ENCODE measurements at regions not wholly inside any gene's neighbourhood (a gene's known extent, or its start where the extent isn't known, plus 50 kb on each side); places are given as distances from the start of the nearest gene placed in this dataset.

DNA sequence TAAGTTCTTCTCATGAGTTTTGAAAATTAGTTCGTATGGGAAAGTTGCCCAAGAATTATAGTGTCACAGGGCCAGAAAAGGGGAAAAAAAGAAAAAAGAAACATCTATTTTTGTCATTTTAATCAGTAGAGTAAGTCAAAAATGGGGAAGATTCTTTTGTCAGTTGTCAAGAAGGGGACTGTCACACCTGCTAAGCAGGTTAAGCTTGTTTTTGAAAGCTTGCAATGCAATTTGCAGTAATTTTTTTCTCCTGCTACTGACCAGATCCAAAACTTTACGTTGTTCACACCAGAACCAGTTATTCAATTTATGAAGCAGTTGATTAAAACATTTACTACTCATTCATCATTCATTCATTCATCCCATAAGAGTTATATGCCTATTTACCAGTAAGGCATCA, 171.4 kb downstream of the SOX4 start:
- Histone ChIP-seq H4K8ac (ENCODE audit: low read depth, low read length) (no peak overlapping the region), H3K14ac (ENCODE audit: low read length) (no peak overlapping the region), H3K4me2 (ENCODE audit: low read length) (no peak overlapping the region), H2BK5ac (ENCODE audit: low read depth, low read length, poor library complexity) (no peak overlapping the region), H4K12ac (ENCODE audit: low read depth, low read length) (no peak overlapping the region), H2BK120ac (ENCODE audit: insufficient read depth, low read length, poor library complexity) (no peak overlapping the region), H3K9me3 (ENCODE audit: insufficient read depth, low read depth, low read length) (peaks cover 1% of the 10 kb centered on the region), H3K4me1 (ENCODE audit: control insufficient read depth in 1 of 2, insufficient read depth in 2 of 2, low read length in 2 of 2) (peaks cover 2 to 3% of the 10 kb centered on the region in 2 experiments), H3K18ac (ENCODE audit: low read length) (no peak overlapping the region), H3K23ac (ENCODE audit: low read length) (no peak overlapping the region), H3K79me1 (ENCODE audit: low read length) (peaks cover 5% of the 10 kb centered on the region), H2BK12ac (ENCODE audit: low read length) (no peak overlapping the region), H2AK5ac (ENCODE audit: low read length) (no peak overlapping the region), H3K36me3 (ENCODE audit: control insufficient read depth in 1 of 2, insufficient read depth in 2 of 2, low read length in 2 of 2) (peaks cover 9% of the 10 kb centered on the region in 2 experiments), H2AFZ (ENCODE audit: insufficient read depth, low read length, poor library complexity) (no peak overlapping the region), H3K9ac (ENCODE audit: low read length) (no peak overlapping the region), H3K27me3 (ENCODE audit: insufficient read depth, low read length) (no peaks in the 10 kb centered on the region), H3K4me3 (ENCODE audit: low read depth, low read length) (no peak overlapping the region), H3K4ac (ENCODE audit: low read depth, low read length) (no peak overlapping the region), H3K27ac (ENCODE audit: low read depth, low read length) (peak overlapping the region; percentile 27), H4K91ac (ENCODE audit: low read depth, low read length) (no peak overlapping the region), H3K79me2 (ENCODE audit: control insufficient read depth, insufficient read depth, low read length, poor library complexity) (no peaks in the 10 kb centered on the region)
- WGBS (ENCODE audit: extremely low coverage, insufficient coverage, insufficient read length): no CpG with 5 or more reads among the region's 2 CpGs
- DNase-seq: peak; percentile 56 to 88

DNA sequence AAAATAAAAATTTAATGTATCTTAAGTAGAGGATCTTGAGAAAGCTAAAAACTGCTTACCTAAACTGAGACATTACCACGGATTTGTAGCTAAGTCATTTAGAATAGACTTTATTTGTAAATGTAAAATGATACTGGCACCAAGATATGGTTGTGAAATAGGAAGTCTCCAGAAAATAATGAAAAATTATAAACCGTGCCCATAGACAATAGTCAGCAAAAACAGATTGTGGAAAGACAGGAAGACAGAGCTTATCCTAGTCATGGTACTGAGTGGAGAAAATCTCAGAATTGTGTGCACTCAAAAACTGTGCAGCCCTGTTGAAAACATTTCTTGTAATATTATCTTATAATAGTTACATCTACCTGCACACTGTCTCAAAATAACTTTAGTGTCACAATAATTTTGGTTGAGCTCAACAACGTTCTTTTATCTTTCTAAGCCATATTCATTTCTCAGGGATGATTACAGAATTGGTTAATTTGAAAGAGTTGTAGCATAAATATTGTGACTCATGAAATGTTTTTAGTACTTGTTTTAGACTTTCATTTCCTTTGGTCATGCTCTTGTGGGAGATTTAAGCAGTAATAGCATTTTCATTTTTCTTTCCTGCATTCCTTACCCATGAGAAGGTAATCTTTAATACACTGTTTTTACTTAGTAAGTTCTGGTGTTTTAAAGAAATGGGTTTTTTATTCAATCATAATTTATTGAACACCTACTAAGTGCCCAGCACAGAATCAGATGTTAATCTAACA, 174.5 kb downstream of the SOX4 start:
- Histone ChIP-seq H2BK120ac (ENCODE audit: insufficient read depth, low read length, poor library complexity) (no peak overlapping the region), H3K9me3 (ENCODE audit: insufficient read depth, low read depth, low read length) (no peaks in the 10 kb centered on the region), H3K4ac (ENCODE audit: low read depth, low read length) (no peak overlapping the region), H3K4me3 (ENCODE audit: low read depth, low read length) (no peak overlapping the region), H3K79me1 (ENCODE audit: low read length) (peaks cover 16% of the 10 kb centered on the region), H4K12ac (ENCODE audit: low read depth, low read length) (no peak overlapping the region), H3K79me2 (ENCODE audit: control insufficient read depth, insufficient read depth, low read length, poor library complexity) (no peaks in the 10 kb centered on the region), H2AFZ (ENCODE audit: insufficient read depth, low read length, poor library complexity) (no peak overlapping the region), H2AK5ac (ENCODE audit: low read length) (no peak overlapping the region), H3K23ac (ENCODE audit: low read length) (no peak overlapping the region), H3K36me3 (ENCODE audit: control insufficient read depth in 1 of 2, insufficient read depth in 2 of 2, low read length in 2 of 2) (no peaks in the 10 kb centered on the region), H3K27me3 (ENCODE audit: insufficient read depth, low read length) (no peaks in the 10 kb centered on the region), H3K4me2 (ENCODE audit: low read length) (no peak overlapping the region), H3K9ac (ENCODE audit: low read length) (no peak overlapping the region), H2BK5ac (ENCODE audit: low read depth, low read length, poor library complexity) (no peak overlapping the region), H3K14ac (ENCODE audit: low read length) (no peak overlapping the region), H4K91ac (ENCODE audit: low read depth, low read length) (no peak overlapping the region), H3K27ac (ENCODE audit: low read depth, low read length) (no peak overlapping the region), H4K8ac (ENCODE audit: low read depth, low read length) (no peak overlapping the region), H3K4me1 (ENCODE audit: control insufficient read depth in 1 of 2, insufficient read depth in 2 of 2, low read length in 2 of 2) (peaks cover 8 to 9% of the 10 kb centered on the region in 2 experiments), H2BK12ac (ENCODE audit: low read length) (no peak overlapping the region), H3K18ac (ENCODE audit: low read length) (no peak overlapping the region)
- DNase-seq: no peak
- WGBS (ENCODE audit: extremely low coverage, insufficient coverage, insufficient read length): no CpG with 5 or more reads among the region's 3 CpGs

DNA sequence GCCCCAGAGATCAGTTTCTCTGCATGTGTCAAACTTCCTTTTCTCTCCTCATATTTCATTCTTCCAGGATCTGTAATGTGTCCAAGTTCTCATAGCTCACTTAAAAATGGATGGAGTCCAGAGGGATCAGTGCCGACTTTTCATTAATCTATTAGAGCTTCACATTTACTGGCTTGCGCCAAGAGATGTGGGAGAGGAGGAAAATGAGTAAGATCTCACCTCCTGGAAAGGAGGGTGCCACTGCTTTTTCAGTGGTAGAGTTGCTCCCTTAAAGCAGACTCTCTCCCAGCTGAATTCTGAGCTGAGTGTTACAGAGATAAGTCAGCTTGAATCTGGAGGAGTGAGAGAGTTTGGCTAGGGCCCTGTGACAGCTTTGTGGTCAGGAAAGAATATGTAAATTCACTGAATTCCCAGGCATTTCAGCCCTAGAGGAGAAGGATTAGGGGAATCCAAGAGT, 175.9 kb downstream of the SOX4 start:
- WGBS (ENCODE audit: extremely low coverage, insufficient coverage, insufficient read length): no CpG with 5 or more reads among the region's 2 CpGs
- H4K8ac ChIP-seq (ENCODE audit: low read depth, low read length): peak overlapping the region; percentile 17
- H2BK12ac ChIP-seq (ENCODE audit: low read length): no peak overlapping the region
- H2BK120ac ChIP-seq (ENCODE audit: insufficient read depth, low read length, poor library complexity): peak overlapping the region; percentile 1
- no peak overlapping the region for H3K4me3 ChIP-seq (ENCODE audit: low read depth, low read length)
- no peak overlapping the region for H3K4ac ChIP-seq (ENCODE audit: low read depth, low read length)
- no peak overlapping the region for H3K23ac ChIP-seq (ENCODE audit: low read length)
- no peak overlapping the region for H3K18ac ChIP-seq (ENCODE audit: low read length)
- H3K27ac ChIP-seq (ENCODE audit: low read depth, low read length): peak overlapping the region; percentile 96
- no peaks in the 10 kb centered on the region for H3K9me3 ChIP-seq (ENCODE audit: insufficient read depth, low read depth, low read length)
- no peaks in the 10 kb centered on the region for H3K79me2 ChIP-seq (ENCODE audit: control insufficient read depth, insufficient read depth, low read length, poor library complexity)
- no peak overlapping the region for H3K14ac ChIP-seq (ENCODE audit: low read length)
- peak overlapping the region; percentile 45 for H2BK5ac ChIP-seq (ENCODE audit: low read depth, low read length, poor library complexity)
- H3K27me3 ChIP-seq (ENCODE audit: insufficient read depth, low read length): no peaks in the 10 kb centered on the region
- H3K36me3 ChIP-seq (ENCODE audit: control insufficient read depth in 1 of 2, insufficient read depth in 2 of 2, low read length in 2 of 2): no peaks in the 10 kb centered on the region
- no peak overlapping the region for H2AK5ac ChIP-seq (ENCODE audit: low read length)
- peaks cover 16 to 17% of the 10 kb centered on the region in 2 experiments for H3K4me1 ChIP-seq (ENCODE audit: control insufficient read depth in 1 of 2, insufficient read depth in 2 of 2, low read length in 2 of 2)
- no peak overlapping the region for H3K9ac ChIP-seq (ENCODE audit: low read length)
- no peak overlapping the region for H4K91ac ChIP-seq (ENCODE audit: low read depth, low read length)
- H3K4me2 ChIP-seq (ENCODE audit: low read length): no peak overlapping the region
- H3K79me1 ChIP-seq (ENCODE audit: low read length): peaks cover 22% of the 10 kb centered on the region
- H4K12ac ChIP-seq (ENCODE audit: low read depth, low read length): no peak overlapping the region
- no peak overlapping the region for H2AFZ ChIP-seq (ENCODE audit: insufficient read depth, low read length, poor library complexity)
- DNase-seq: no peak

DNA sequence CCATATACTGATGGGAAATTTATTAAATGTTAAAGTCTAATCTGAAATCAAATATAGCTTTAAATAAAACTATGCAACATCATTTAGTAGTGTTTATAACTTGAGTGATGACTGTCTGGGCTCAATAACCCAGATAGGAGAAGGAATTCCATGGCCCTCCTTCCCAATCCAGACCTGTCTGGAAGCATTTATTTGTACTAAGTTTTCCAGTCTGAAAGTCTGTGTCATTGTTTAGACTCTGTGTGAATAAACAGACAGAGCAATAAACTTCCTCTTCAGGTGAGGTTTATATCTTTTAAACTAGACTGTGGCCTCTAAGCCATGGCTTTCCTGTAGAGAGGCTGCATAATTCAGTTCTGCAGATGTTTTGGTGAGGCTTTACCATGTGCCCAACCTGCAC, 176.4 kb downstream of the SOX4 start:
- H3K14ac ChIP-seq (ENCODE audit: low read length): no peak overlapping the region
- no peak overlapping the region for H4K8ac ChIP-seq (ENCODE audit: low read depth, low read length)
- H2AK5ac ChIP-seq (ENCODE audit: low read length): no peak overlapping the region
- no peak overlapping the region for H3K18ac ChIP-seq (ENCODE audit: low read length)
- DNase-seq: no peak
- no peaks in the 10 kb centered on the region for H3K9me3 ChIP-seq (ENCODE audit: insufficient read depth, low read depth, low read length)
- no peak overlapping the region for H4K91ac ChIP-seq (ENCODE audit: low read depth, low read length)
- no peak overlapping the region for H2BK5ac ChIP-seq (ENCODE audit: low read depth, low read length, poor library complexity)
- H2AFZ ChIP-seq (ENCODE audit: insufficient read depth, low read length, poor library complexity): no peak overlapping the region
- no peak overlapping the region for H3K23ac ChIP-seq (ENCODE audit: low read length)
- no peaks in the 10 kb centered on the region for H3K27me3 ChIP-seq (ENCODE audit: insufficient read depth, low read length)
- no peak overlapping the region for H3K4me3 ChIP-seq (ENCODE audit: low read depth, low read length)
- H3K4me1 ChIP-seq (ENCODE audit: control insufficient read depth in 1 of 2, insufficient read depth in 2 of 2, low read length in 2 of 2): peaks cover 14% of the 10 kb centered on the region in 2 experiments
- no peaks in the 10 kb centered on the region for H3K79me2 ChIP-seq (ENCODE audit: control insufficient read depth, insufficient read depth, low read length, poor library complexity)
- peak overlapping the region; percentile 51 for H3K4ac ChIP-seq (ENCODE audit: low read depth, low read length)
- no peaks in the 10 kb centered on the region for H3K36me3 ChIP-seq (ENCODE audit: control insufficient read depth in 1 of 2, insufficient read depth in 2 of 2, low read length in 2 of 2)
- H2BK120ac ChIP-seq (ENCODE audit: insufficient read depth, low read length, poor library complexity): no peak overlapping the region
- peaks cover 22% of the 10 kb centered on the region for H3K79me1 ChIP-seq (ENCODE audit: low read length)
- H3K4me2 ChIP-seq (ENCODE audit: low read length): peak overlapping the region; percentile 44
- H2BK12ac ChIP-seq (ENCODE audit: low read length): no peak overlapping the region
- peak overlapping the region; percentile 96 for H3K27ac ChIP-seq (ENCODE audit: low read depth, low read length)
- no peak overlapping the region for H4K12ac ChIP-seq (ENCODE audit: low read depth, low read length)
- H3K9ac ChIP-seq (ENCODE audit: low read length): no peak overlapping the region

All from trophoblast cell (in vitro differentiated cells and primary cell).